ENCODE measurements at regions not wholly inside any gene's neighbourhood (a gene's known extent, or its start where the extent isn't known, plus 50 kb on each side); places are given as distances from the start of the nearest gene placed in this dataset.

DNA sequence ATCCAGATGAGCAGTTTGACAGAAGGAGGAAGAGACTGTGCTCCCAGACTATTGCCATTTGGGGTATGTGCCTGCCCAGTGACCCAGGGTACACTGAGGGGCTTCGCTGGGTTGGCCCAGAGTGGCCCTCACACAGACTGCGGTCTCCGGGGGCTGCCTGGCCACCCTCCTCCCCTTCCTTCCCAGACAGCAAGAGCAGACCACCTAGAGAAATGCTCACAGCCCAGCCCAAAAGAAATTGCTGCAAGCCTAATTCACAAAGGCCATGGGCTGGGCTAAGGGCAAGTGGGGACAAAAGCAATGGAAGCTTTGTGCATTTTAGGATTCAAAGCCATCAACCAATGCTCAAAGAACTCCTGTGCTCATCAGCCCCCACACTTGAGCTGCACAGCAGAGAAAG is 277.6 kb downstream of the CDC5L start:
- ChIA-PET CTCF (interaction anchor here (0.6 to 6.4 kb wide), 4 partner anchors 11 to 227 kb away, joined by 3 to 39 read pairs (median 4); no protein-coding TSS in a partner anchor), POLR2A (no interaction called here)

GRCh38 chr6:44665683-44666082 is 278.2 kb downstream of the CDC5L start:
- Histone ChIP-seq H3K79me2 (ENCODE audit: insufficient read depth) (no peaks in the 10 kb centered on the region), H3K9me3 (no peaks in the 10 kb centered on the region), H3K9me2 (no peaks in the 10 kb centered on the region), H3K4me1 (ENCODE audit: control insufficient read depth in 1 of 2, insufficient read depth in 2 of 2, low read depth in 1 of 2, low read length in 1 of 2) (peaks cover 46 to 71% of the 10 kb centered on the region in 2 experiments), H3K36me3 (replicated peaks in 1 of 2; ENCODE audit: control insufficient read depth in 1 of 2, insufficient read depth in 2 of 2, low read length in 1 of 2) (no peaks in the 10 kb centered on the region), H3K27ac (ENCODE audit: low read depth in 2 of 2, low read length in 1 of 2) (peak overlapping the region in 1 of 2 experiments; percentile 85; a peak in 1 of 4 replicates), H3K9ac (no peak overlapping the region; the same call in 1 of the 2 replicates), H4K20me1 (ENCODE audit: insufficient read depth) (no peaks in the 10 kb centered on the region), H3K4me2 (no peak overlapping the region), H3K27me3 (ENCODE audit: insufficient read depth) (no peaks in the 10 kb centered on the region), H3K4me3 (ENCODE audit: low read depth in 2 of 2, low read length in 1 of 2) (no peak overlapping the region), H2AFZ (ENCODE audit: low read depth) (no peak overlapping the region), H3F3A (replicated peaks; ENCODE audit: insufficient read depth) (peaks cover 26% of the 10 kb centered on the region)
- 96% methylated on average over 7 of the region's 9 CpGs for whole genome bisulfite sequencing (ENCODE audit: low lambda C conversion rate)
- ChIA-PET POLR2A (no interaction called here), CTCF (interaction anchor here (6.4 kb wide), 1 partner anchor 12 kb away, joined by 39 read pairs; no protein-coding TSS in a partner anchor)
- DNase-seq = no peak
- TF ChIP-seq SMC3 (IDR thresholded peaks at IDR 0.05; ENCODE audit: low read depth, low read length) (no peak), GATA2 (CRISPR knock-in tag; IDR thresholded peaks at IDR 0.05) (no peak), MEF2A (IDR thresholded peaks at IDR 0.05; ENCODE audit: borderline replicate concordance, low read depth) (no peak), SIN3A (IDR thresholded peaks at IDR 0.05; ENCODE audit: borderline replicate concordance, low read depth, low read length) (no peak), FOXM1 (IDR thresholded peaks at IDR 0.05; ENCODE audit: low read depth) (no peak), RFX5 (IDR thresholded peaks at IDR 0.05; ENCODE audit: low read length) (no peak), NFIC (IDR thresholded peaks at IDR 0.05; ENCODE audit: borderline replicate concordance) (no peak), MAX (IDR thresholded peaks at IDR 0.05; ENCODE audit: low read depth) (no peak), RAD21 (IDR thresholded peaks at IDR 0.05; ENCODE audit: low read length) (no peak), NRF1 (IDR thresholded peaks at IDR 0.05; ENCODE audit: low read depth, low read length) (no peak)
- TF ChIP-seq, protein P1, sequence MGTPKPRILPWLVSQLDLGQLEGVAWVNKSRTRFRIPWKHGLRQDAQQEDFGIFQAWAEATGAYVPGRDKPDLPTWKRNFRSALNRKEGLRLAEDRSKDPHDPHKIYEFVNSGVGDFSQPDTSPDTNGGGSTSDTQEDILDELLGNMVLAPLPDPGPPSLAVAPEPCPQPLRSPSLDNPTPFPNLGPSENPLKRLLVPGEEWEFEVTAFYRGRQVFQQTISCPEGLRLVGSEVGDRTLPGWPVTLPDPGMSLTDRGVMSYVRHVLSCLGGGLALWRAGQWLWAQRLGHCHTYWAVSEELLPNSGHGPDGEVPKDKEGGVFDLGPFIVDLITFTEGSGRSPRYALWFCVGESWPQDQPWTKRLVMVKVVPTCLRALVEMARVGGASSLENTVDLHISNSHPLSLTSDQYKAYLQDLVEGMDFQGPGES (IDR thresholded peaks at IDR 0.05; ENCODE audit: low read depth, low read length) = no peak
- TF ChIP-seq, protein P2, sequence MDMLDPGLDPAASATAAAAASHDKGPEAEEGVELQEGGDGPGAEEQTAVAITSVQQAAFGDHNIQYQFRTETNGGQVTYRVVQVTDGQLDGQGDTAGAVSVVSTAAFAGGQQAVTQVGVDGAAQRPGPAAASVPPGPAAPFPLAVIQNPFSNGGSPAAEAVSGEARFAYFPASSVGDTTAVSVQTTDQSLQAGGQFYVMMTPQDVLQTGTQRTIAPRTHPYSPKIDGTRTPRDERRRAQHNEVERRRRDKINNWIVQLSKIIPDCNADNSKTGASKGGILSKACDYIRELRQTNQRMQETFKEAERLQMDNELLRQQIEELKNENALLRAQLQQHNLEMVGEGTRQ (IDR thresholded peaks at IDR 0.05; ENCODE audit: borderline replicate concordance, low read depth, low read length) = no peak
- TF ChIP-seq, protein P3, sequence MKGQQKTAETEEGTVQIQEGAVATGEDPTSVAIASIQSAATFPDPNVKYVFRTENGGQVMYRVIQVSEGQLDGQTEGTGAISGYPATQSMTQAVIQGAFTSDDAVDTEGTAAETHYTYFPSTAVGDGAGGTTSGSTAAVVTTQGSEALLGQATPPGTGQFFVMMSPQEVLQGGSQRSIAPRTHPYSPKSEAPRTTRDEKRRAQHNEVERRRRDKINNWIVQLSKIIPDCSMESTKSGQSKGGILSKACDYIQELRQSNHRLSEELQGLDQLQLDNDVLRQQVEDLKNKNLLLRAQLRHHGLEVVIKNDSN (IDR thresholded peaks at IDR 0.05; ENCODE audit: borderline replicate concordance, low read depth) = no peak

More for the DNA sequence above, 277.6 kb downstream of the CDC5L start:
- H2AFZ ChIP-seq (ENCODE audit: low read depth) = no peak overlapping the region
- 100% methylated on average over 1 of the region's 3 CpGs for WGBS (ENCODE audit: low lambda C conversion rate)
- H3K9me3 ChIP-seq = no peaks in the 10 kb centered on the region
- H3K4me1 ChIP-seq (ENCODE audit: control insufficient read depth in 1 of 2, insufficient read depth in 2 of 2, low read depth in 1 of 2, low read length in 1 of 2) = peaks cover 46 to 75% of the 10 kb centered on the region in 2 experiments
- H3K4me2 ChIP-seq = no peak overlapping the region
- no peaks in the 10 kb centered on the region for H3K79me2 ChIP-seq (ENCODE audit: insufficient read depth)
- peaks cover 28% of the 10 kb centered on the region for H3F3A ChIP-seq (replicated peaks; ENCODE audit: insufficient read depth)
- no peak overlapping the region for H3K4me3 ChIP-seq (ENCODE audit: low read depth in 2 of 2, low read length in 1 of 2)
- H3K9ac ChIP-seq = no peak overlapping the region
- peak overlapping the region in 1 of 2 experiments; percentile 85; a peak in 2 of 4 replicates for H3K27ac ChIP-seq (ENCODE audit: low read depth in 2 of 2, low read length in 1 of 2)
- no peaks in the 10 kb centered on the region for H3K36me3 ChIP-seq (replicated peaks in 1 of 2; ENCODE audit: control insufficient read depth in 1 of 2, insufficient read depth in 2 of 2, low read length in 1 of 2)
- no peaks in the 10 kb centered on the region for H3K27me3 ChIP-seq (ENCODE audit: insufficient read depth)
- H4K20me1 ChIP-seq (ENCODE audit: insufficient read depth) = no peaks in the 10 kb centered on the region
- TF ChIP-seq TAF1 (IDR thresholded peaks at IDR 0.05; ENCODE audit: borderline replicate concordance, low read depth, low read length) = no peak
- no peaks in the 10 kb centered on the region for H3K9me2 ChIP-seq
- DNase-seq = no peak

Measured in SK-N-SH (cell line).